OCI-LY7 (cell line): ENCODE measurements at regions not wholly inside any gene's neighbourhood (a gene's known extent, or its start where the extent isn't known, plus 50 kb on each side); places are given as distances from the start of the nearest gene placed in this dataset.

Source experiments
- BruUV-seq: library from RNA; stranded (reverse); fragments of 400-500 nt; replicated peaks from 2 replicates; lab custom pipeline; 2021; lab: Mats Ljungman, UMichigan
- CTCF ChIA-PET: fragments of 300-600 bp; sonication (Branson Sonifier 250); formaldehyde crosslinking; loops from one replicate; lab custom pipeline; 2022; ENCODE audit warnings: antibody characterized with exemption; ENCODE audit not compliant: unreplicated experiment; lab: Charles Lee
- POLR2A ChIA-PET: fragments of 300-600 bp; sonication (Branson Sonifier 250); formaldehyde crosslinking; loops from one replicate; lab custom pipeline; 2022; ENCODE audit warnings: antibody characterized with exemption; lab: Charles Lee
- DNase-seq: peaks from one replicate; pipeline ENCODE4 v3.0.0-alpha.2; 2015; ENCODE audit warnings: low spot score
- H2AFZ ChIP-seq: fragments of 200-600 bp; sonication (generic), shearing (Covaris generic); 2 replicates; pipeline ENCODE4 v1.6.1; 2014; ENCODE audit warnings: mild to moderate bottlenecking, antibody characterized with exemption, low read length, moderate library complexity
- H3K27ac ChIP-seq: fragments of 200-600 bp; sonication (generic); 2 replicates; pipeline ENCODE4 v1.5.1; 2014; ENCODE audit warnings: mixed run types, low read depth, mild to moderate bottlenecking, moderate library complexity, low read length, inconsistent platforms; ENCODE audit not compliant: poor library complexity, severe bottlenecking
- H3K36me3 ChIP-seq: fragments of 200-600 bp; sonication (generic); 2 replicates; pipeline ENCODE4 v1.6.1; 2014; ENCODE audit warnings: mild to moderate bottlenecking, antibody characterized with exemption, low read length, moderate library complexity, mixed read lengths; ENCODE audit not compliant: insufficient read depth
- H3K4me1 ChIP-seq: fragments of 200-600 bp; sonication (generic); 2 replicates; pipeline ENCODE4 v1.5.1; 2014; ENCODE audit warnings: mild to moderate bottlenecking, low read length; ENCODE audit not compliant: insufficient read depth, poor library complexity, severe bottlenecking
- H3K4me2 ChIP-seq: fragments of 200-600 bp; sonication (generic); 2 replicates; pipeline ENCODE4 v1.6.1; 2014; ENCODE audit warnings: mild to moderate bottlenecking, low read length
- H3K4me3 ChIP-seq: fragments of 200-600 bp; sonication (generic); 2 replicates; pipeline ENCODE4 v1.5.1; 2014; ENCODE audit warnings: mild to moderate bottlenecking, low read depth, low read length; ENCODE audit not compliant: poor library complexity, severe bottlenecking
- H3K79me2 ChIP-seq: fragments of 200-600 bp; sonication (generic); 2 replicates; pipeline ENCODE4 v1.6.1; 2016; ENCODE audit warnings: low read depth, mild to moderate bottlenecking, low read length, moderate library complexity, mixed read lengths; ENCODE audit not compliant: insufficient read depth
- H3K9me2 ChIP-seq: fragments of 200-600 bp; sonication (generic); 2 replicates; pipeline ENCODE4 v1.6.1; 2016; ENCODE audit warnings: mild to moderate bottlenecking, low read length, mixed read lengths; ENCODE audit not compliant: insufficient read depth
- H3K9me3 ChIP-seq: fragments of 200-600 bp; sonication (generic); 2 replicates; pipeline ENCODE4 v1.6.1; 2014; ENCODE audit warnings: mild to moderate bottlenecking, mixed run types, low read length, mixed read lengths
- H4K20me1 ChIP-seq: fragments of 200-600 bp; sonication (generic); 2 replicates; pipeline ENCODE4 v1.6.1; 2014; ENCODE audit warnings: mild to moderate bottlenecking, antibody characterized with exemption, low read length, moderate library complexity, mixed read lengths; ENCODE audit not compliant: insufficient read depth
- CTCF ChIP-seq: fragments of 200-600 bp; sonication (generic); conservative IDR thresholded peaks from 2 replicates; pipeline ENCODE4 v1.5.1; 2014; ENCODE audit warnings: mild to moderate bottlenecking, antibody characterized with exemption, low read length, moderate library complexity, mixed read lengths
- EZH2phosphoT487 ChIP-seq: fragments of 200-600 bp; sonication (generic); IDR thresholded peaks from 2 replicates; pipeline ENCODE4 v1.6.1; 2018; ENCODE audit warnings: low read depth, borderline replicate concordance, mild to moderate bottlenecking, mixed run types, antibody characterized with exemption, low read length, moderate library complexity, mixed read lengths
- intact Hi-C: fragments of 100-400 bp; cut with micrococcal nuclease; formaldehyde crosslinking; loops from one replicate; pipeline ENCODE4 v1.10.0; 2022; ENCODE audit not compliant: unreplicated experiment

- no peak for DNase-seq
- no peaks in the 10 kb centered on the region for H3K9me2 ChIP-seq
- H3K79me2 ChIP-seq: no peaks in the 10 kb centered on the region
- intact Hi-C loops: no loop called here
- no peak overlapping the region for H3K4me3 ChIP-seq
- ChIA-PET CTCF (no interaction called here), POLR2A (no interaction called here)
- H3K36me3 ChIP-seq: no peaks in the 10 kb centered on the region
- H3K9me3 ChIP-seq: no peaks in the 10 kb centered on the region
- no peaks in the 10 kb centered on the region for H4K20me1 ChIP-seq
- BruUV-seq: no TSS peak
- TF ChIP-seq EZH2phosphoT487 (no peak), CTCF (no peak)
- no peak overlapping the region for H2AFZ ChIP-seq
- no peak overlapping the region for H3K4me2 ChIP-seq
- no peaks in the 10 kb centered on the region for H3K4me1 ChIP-seq
- no peak overlapping the region for H3K27ac ChIP-seq
Measured at GRCh38 chr9:118554987-118555386, 814.2 kb downstream of the BRINP1 start.

- TF ChIP-seq EZH2phosphoT487 (no peak), CTCF (no peak)
- ChIA-PET CTCF (no interaction called here), POLR2A (no interaction called here)
- no peaks in the 10 kb centered on the region for H4K20me1 ChIP-seq
- no peaks in the 10 kb centered on the region for H3K9me3 ChIP-seq
- no peaks in the 10 kb centered on the region for H3K36me3 ChIP-seq
- no peak for DNase-seq
- no peaks in the 10 kb centered on the region for H3K9me2 ChIP-seq
- no peaks in the 10 kb centered on the region for H3K4me1 ChIP-seq
- no peak overlapping the region for H2AFZ ChIP-seq
- H3K4me3 ChIP-seq: no peak overlapping the region
- H3K27ac ChIP-seq: no peak overlapping the region
- no TSS peak for BruUV-seq
- H3K79me2 ChIP-seq: no peaks in the 10 kb centered on the region
- intact Hi-C loops: no loop called here
- H3K4me2 ChIP-seq: no peak overlapping the region
Measured at GRCh38 chr9:118558026-118558425, 811.2 kb downstream of the BRINP1 start.

- no peaks in the 10 kb centered on the region for H3K36me3 ChIP-seq
- no peak overlapping the region for H3K4me2 ChIP-seq
- H3K4me1 ChIP-seq: no peaks in the 10 kb centered on the region
- H3K9me3 ChIP-seq: no peaks in the 10 kb centered on the region
- ChIA-PET CTCF (no interaction called here), POLR2A (no interaction called here)
- intact Hi-C loops: no loop called here
- H3K79me2 ChIP-seq: no peaks in the 10 kb centered on the region
- H4K20me1 ChIP-seq: no peaks in the 10 kb centered on the region
- H3K9me2 ChIP-seq: no peaks in the 10 kb centered on the region
- H3K27ac ChIP-seq: no peak overlapping the region
- no TSS peak for BruUV-seq
- DNase-seq: no peak
- no peak overlapping the region for H3K4me3 ChIP-seq
- H2AFZ ChIP-seq: no peak overlapping the region
- TF ChIP-seq EZH2phosphoT487 (no peak), CTCF (no peak)
Measured at GRCh38 chr9:118558891-118559290, 810.3 kb downstream of the BRINP1 start.
